A204.1 (cell line): ENCODE measurements at regions not wholly inside any gene's neighbourhood (a gene's known extent, or its start where the extent isn't known, plus 50 kb on each side); places are given as distances from the start of the nearest gene placed in this dataset.
"Not testable (repeated sequence)": the region's sequence is repeated elsewhere in the genome, so short reads cannot be mapped to it uniquely, and the experiment has no call there.

Experiments
- FAIRE-seq: peaks from 2 replicates; lab custom pipeline; 2012; peaks lifted over from hg19 to GRCh38; lab: Jason Lieb, UNC

DNA sequence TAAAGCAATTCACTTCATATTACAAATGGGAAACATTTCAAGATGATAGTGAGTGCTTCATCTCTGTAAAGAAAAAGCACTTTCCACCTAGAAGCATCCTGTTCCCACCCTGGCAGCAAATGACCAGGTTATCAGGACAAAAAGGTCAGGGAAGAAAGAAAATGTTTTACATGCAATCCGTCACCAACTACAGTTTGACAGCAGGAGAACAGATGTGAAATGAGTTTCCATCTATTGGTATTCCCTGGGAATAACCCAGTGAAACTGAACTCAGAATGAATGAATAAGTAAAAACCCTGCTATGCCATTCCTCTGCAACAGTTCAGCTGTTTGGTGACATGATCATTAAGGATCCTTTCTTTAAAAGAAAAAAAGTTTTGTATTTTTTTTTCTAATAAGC lies 67.6 kb downstream of the HTR1A start:
- no peak for FAIRE-seq

GRCh38 chr5:63878788-63879187 lies 83.5 kb downstream of the HTR1A start:
- no peak for FAIRE-seq

GRCh38 chr5:63877961-63878360 lies 84.3 kb downstream of the HTR1A start:
- no peak for FAIRE-seq

DNA sequence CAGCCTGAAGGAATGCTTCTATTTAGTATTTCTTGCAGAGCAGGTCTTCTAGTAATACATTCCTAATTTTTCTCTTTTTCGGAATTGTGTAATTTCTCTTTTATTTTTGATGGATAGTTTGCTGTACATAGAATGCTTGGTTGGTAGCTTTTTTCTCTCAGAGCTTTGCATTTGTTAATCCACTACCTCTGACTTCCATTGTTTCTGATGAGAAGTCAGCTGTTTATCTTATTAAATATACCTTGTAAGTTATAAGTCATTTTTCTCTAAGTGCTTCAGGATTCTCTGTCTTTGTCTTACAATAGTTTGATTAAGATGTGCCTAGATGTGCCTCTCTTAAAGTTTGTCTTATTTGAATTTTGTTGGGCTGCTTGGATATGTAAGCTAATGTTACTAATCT lies 101.9 kb downstream of the HTR1A start:
- FAIRE-seq = no peak

- FAIRE-seq = no peak
Observed at GRCh38 chr5:63854076-63854475, 108.2 kb downstream of the HTR1A start.

DNA sequence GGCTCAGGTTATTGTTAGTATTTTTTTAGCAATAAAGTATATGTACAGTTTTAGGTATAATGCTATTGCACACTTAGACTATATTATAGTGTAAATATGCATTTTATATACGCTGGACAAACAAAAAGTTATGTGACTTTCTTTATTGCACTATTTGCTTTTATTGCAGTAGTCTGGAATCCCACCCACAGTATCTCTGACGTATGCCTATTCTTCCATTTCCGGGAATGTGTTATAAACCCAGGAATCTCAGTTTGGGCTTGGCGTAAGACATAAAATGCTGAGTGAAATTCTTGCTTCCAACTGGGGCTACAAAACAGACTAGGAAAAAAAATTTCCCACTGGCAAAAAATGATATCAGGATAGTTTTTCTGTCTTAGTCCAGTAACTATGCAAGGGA lies 119.1 kb downstream of the HTR1A start:
- no peak for FAIRE-seq

DNA sequence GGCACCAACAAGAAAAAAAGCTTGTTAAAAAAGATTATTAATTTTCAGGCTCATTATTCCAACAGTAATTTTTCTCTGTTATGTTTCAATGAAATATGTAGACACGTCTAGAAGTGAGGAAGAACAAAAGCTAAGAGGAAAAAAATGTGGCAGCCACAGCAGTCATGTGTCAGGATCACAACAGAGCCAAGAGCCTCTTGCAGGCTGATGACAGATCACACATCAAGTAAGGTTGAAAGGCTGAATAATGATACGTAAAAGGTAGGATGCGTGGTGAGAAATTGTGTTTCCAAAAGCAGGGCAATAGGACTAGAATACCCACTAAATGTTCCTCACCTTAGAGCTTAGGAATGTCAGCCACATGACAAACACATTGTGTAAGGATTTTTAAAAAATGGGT lies 124.8 kb downstream of the HTR1A start:
- no peak for FAIRE-seq

GRCh38 chr5:63831381-63831780 lies 130.9 kb downstream of the HTR1A start:
- no peak for FAIRE-seq

- FAIRE-seq = no peak
Observed at GRCh38 chr5:63825984-63826383, 136.3 kb downstream of the HTR1A start.

DNA sequence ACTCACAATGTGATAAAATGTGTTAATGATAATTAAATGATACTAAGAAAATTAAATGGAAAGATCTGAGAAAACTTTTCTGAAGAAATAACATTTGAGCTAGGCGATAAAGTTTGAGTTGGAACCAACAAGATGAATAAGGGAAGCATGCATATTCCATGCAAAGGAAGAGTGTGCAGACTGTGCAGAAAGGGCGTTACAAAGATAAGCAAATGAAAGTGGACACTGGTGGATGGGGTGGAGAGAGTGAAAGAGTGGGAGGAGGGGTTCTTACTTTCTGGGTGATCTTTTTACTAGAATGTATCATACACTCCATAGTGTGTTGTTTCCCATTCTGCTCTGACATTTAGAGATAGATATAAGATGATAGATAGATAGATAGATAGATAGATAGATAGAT lies 138.7 kb downstream of the HTR1A start:
- no peak for FAIRE-seq

DNA sequence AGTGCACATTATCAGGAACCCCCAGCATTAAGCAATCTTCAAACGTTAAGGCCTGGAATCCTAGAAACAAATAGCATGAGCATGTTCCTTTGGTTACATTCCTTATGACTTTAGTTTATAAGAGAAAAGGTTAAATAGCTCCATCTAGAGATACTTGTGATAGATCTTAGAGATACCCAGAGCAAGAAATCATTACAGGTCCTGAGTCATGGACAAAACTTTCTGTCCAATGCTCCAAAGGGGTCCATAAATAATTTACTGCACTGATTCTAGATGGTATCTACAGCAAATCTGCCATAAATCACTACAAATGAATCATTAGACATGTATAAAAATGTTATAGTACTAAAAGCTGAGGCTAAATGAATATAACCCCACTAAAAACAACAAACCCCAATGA lies 139.6 kb downstream of the HTR1A start:
- FAIRE-seq = no peak

DNA sequence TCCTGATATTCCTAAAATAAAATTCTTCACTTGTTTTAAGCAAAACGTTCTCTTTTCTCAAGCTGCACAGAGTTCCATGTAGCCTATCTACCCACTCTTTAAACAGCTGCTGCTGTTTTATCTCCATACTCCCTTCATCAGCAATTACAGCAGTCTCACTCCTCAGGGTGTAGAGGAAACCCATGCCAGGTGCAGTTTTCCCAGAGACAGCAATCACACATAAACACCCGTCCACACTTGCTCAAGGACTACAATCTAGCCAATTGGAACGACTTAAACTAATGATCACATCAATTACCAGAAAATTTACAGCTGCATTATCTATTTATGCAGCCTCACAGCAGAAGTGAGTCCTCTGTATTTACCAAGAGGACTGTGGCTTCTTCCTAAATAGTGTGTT lies 141.7 kb downstream of the HTR1A start:
- FAIRE-seq = no peak

DNA sequence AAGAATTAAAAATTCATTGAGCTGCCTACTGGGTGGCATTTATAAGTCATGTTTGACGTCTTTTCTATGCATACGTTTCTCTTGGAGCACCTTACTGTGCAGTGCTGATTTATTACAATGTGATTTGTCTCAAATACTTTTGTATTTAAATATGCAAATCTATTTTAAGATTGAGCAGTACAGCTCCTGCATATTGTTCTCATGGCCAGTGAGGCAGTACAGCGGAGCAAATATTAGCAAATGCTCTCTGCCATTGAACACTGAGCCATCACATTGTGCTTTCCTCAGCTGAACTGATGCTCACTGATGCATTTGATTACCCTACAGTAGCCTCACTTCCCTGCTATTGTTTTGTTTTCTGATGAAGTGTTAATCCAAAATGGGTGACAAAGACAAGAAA lies 149.6 kb downstream of the HTR1A start:
- FAIRE-seq = no peak

DNA sequence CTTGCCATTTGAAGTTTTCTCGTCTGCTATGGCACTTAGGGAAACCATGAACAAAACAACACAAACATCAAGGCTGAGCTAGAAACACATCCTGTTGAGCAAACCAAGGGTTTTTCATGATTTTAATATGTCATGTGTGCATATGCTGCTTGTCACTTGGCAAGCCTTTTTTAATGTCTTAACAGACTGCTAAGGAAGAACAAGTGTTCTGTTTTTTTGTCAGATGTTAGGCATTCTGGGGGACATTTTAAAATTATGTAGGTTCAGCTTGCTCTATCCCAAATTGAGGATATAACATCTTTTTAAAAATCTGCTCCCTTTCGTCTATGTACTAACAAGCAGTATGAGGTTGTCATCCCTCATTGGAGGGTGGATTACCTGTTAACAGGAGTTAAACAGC lies 150.3 kb downstream of the HTR1A start:
- no peak for FAIRE-seq

DNA sequence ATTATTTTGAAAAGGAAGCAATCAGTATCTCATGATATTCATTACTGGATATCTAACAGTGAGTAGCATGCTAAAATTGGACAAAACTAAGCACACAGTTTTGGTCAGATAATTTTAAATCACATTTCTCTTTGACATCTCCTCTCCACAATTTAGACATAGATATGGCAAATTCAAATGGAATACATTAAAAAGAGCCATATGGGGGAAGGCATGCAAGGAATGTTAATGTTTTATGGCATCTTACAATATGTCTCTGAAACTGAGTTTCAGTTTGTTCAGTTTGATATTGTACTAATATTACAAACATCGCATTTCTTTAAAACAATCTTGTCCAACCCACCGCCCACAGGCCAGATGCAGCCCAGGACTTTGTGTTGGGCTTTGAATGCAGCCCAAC lies 151.0 kb downstream of the HTR1A start:
- no peak for FAIRE-seq

DNA sequence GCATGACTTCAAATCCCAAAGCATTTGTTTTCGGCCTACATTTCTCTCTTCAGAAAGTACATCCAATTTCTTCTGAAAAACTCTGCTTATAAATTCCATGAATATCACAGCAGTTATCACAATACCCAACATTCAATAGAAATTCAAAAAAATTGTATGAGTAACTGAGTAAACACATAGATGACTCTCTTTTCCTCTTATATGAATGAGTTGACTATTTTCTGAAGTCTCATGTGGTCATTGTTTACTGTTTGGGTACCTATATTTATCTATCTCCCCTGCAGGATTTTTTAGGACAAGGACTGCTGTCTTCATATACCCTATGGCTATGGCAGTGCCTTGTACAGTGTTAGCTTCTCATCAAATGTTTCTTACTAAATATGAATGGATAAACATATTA lies 157.1 kb downstream of the HTR1A start:
- FAIRE-seq = no peak

DNA sequence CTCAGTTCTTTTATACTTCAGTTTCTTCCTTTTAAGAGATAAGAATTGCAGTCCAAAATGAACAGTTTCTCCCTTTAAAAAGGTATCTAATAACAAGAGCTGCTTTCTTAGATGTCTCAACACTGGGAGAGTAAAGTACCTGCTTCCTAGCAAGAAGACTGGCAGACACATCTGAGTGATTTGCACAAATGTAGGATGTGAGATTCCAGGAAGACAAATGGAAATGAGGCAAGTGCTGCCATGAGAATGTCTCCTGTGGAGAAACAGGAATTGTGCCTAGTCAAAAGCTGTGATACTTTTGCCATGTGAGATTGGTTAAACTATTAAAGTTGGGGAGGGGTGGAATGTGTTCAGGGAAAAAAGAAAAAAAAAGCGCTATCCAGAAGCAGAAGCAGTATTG lies 159.1 kb downstream of the HTR1A start:
- no peak for FAIRE-seq

DNA sequence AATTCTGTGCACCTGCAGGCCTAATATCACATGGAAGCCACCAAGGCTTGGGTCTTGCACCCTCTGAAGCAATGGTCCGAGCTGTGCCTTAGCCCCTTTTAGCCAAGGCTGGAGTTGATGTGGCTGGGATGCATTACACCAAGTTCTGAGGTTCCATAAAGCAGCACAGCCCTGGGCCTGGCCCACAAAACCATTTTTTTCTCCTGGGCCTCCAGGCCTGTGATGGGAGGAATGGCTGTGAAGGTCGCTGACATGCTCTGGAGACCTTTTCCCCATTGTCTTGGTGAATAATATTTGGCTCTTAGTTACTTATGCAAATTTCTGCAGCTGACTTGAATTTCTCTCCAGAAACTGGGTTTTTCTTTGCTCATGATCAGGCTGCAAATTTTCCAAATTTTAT lies 167.3 kb downstream of the HTR1A start:
- no peak for FAIRE-seq

GRCh38 chr5:63794296-63794695 lies 167.9 kb downstream of the HTR1A start:
- no peak for FAIRE-seq

- no peak for FAIRE-seq
Observed at GRCh38 chr5:63774939-63775338, 187.3 kb downstream of the HTR1A start.

DNA sequence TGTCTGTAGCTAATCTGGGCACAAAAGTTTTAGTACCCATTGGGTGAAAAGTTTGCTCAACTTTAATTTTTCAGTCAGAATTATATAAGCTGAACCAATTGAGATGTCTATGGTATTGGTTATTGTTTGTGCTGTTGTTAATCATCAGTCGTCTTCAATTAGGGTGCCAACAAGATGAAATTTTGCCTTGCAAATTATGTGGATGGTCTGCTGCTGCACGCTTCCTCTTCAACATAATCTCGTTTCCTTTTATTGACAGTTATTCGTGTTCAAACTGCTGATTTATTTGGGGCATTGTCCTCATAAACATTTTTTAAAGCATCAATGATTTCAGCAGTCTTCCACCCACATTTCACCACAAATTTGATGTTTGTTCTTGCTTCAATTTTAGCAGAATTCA lies 194.0 kb downstream of the HTR1A start:
- FAIRE-seq = no peak

GRCh38 chr5:63760965-63761364 lies 201.3 kb downstream of the HTR1A start:
- FAIRE-seq = no peak

DNA sequence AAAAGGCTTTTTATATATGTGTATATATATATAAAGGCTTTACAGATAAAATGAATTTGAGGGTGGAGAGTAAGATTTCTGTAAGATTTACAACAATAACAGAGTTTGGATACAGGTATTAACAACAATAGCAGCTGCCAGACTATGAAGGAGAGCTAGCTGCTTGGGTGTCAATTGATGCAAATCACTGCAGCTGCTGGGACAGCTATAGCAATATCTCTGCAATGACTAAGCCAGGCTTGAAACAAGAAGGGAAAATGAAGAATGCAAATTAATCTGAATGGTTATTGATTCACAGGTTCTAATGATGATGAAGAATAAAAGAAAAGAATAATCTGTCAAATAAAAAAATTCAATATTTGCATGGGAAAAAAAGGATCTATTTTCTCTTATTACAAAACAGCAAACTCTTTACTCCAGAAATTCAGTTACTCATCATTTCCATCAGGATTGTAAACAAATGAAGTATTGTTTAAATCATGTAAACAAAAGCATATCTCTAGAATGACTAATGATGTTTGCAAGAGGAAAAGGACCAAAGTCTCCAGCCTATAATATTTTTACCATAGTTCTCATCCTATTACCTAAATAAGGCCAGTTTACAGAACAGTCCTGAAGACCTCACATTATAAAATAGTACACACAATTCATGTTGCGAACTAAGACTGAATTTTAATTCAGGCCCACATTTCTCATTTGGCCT lies 219.0 kb downstream of the HTR1A start:
- FAIRE-seq = no peak

DNA sequence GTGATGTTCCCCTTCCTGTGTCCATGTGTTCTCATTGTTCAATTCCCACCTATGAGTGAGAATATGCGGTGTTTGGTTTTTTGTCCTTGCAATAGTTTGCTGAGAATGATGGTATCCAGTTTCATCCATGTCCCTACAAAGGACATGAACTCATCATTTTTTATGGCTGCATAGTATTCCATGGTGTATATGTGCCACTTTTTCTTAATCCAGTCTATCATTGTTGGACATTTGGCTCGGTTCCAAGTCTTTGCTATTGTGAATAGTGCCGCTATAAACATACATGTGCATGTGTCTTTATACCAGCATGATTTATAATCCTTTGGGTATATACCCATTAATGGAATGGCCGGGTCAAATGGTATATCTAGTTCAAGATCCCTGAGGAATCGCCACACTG lies 229.4 kb downstream of the HTR1A start:
- not testable (repeated sequence) for FAIRE-seq

- no peak for FAIRE-seq
Observed at GRCh38 chr5:63727583-63727982, 234.7 kb downstream of the HTR1A start.
